RCC 7860 (cell line): ENCODE measurements at regions not wholly inside any gene's neighbourhood (a gene's known extent, or its start where the extent isn't known, plus 50 kb on each side); places are given as distances from the start of the nearest gene placed in this dataset.
"Not testable (repeated sequence)": the region's sequence is repeated elsewhere in the genome, so short reads cannot be mapped to it uniquely, and the experiment has no call there.

ENCODE experiments used
- DNase-seq: peaks from one replicate; pipeline ENCODE4 v3.0.0-alpha.2; 2015; ENCODE audit warnings: low spot score
- FAIRE-seq: peaks from 2 replicates; lab custom pipeline; 2012; peaks lifted over from hg19 to GRCh38; lab: Jason Lieb, UNC

DNA sequence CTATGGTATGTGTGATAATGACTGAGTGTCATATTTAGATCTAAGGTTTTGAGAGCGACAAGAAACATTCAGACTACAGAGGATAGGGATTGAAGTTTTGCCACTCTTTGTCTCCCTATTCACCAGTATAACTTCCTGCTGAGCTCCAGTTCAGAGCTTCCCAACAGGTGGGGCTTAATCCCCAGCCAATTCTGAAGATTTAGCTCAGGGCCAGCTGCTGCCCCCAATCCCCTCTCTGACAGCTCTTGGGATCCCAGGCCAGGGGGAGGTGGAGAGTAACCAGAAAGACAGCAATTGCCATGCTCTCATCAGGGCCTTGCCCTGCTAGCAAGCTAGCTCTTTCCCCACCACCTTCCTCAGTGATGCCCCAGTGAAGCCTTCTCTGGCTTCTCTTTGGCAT lies 57.8 kb downstream of the TRIL start:
- no peak for DNase-seq
- FAIRE-seq: no peak

DNA sequence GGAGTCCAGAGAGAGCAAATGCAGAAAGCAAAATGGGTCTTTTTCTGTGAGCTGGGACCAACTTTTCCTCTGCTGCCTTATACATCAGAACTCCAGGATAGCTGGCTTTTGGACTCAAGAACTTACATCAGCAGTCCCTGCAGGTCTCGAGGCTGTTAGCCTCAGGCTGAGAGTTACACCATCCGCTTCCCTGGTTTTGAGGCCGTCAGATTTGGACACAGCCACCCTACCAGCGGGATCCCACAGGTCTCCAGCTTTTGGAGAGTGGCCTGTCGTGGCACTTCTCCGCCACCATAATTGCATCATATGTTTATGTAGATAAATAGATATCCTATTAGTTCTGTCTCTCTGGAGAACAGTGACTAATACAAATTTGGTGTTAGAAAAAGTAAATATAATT lies 64.2 kb downstream of the TRIL start:
- DNase-seq (no peak), FAIRE-seq (no peak)

DNA sequence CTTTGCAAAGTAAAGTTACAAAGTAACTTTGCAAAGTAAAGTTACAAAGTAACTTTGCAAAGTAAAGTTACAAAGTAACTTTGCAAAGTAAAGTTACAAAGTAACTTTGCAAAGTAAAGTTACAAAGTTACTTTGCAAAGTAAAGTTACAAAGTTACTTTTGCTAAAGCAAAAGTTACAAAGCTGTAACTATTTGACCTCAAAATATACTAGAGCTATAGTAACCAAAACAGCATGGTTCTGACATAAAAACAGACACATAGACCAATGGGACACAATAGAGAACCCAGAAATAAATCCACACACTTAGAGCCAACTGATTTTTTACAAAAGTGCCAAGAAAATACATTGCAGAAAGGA lies 66.3 kb downstream of the TRIL start:
- peak; percentile 63 for FAIRE-seq

DNA sequence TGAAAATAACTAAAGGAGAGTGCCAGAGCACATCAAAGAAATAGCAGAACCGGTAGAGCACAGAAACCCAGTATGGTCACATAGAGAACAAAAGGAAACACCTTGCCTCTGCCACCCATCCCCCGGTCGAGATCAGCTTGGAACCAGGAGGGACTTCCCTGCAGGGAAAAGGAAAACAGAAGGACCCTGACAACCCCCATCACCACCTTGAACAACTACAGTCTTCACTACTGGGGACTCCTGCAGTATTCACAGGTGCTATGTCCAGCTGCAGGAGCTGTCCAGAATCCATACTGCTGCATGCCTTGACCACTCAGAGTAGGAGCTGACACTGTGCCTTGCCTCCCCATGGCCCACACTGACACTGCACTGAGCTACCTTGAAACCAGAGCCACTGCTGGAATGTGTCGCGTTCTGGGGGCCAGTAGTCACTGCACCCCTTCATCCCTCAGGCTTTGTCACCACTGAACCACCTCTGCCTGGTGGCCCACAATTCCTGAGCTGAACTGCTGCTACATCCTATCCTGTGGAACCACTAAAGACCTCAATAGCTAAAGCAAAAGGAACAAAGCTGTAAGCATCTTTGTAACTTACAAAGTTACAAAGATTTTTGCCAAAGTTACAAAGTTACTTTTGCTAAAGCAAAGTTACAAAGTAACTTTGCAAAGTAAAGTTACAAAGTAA lies 66.8 kb downstream of the TRIL start:
- FAIRE-seq (no peak), DNase-seq (no peak)

More for the DNA sequence above, 66.3 kb downstream of the TRIL start:
- not testable (repeated sequence) for DNase-seq

DNA sequence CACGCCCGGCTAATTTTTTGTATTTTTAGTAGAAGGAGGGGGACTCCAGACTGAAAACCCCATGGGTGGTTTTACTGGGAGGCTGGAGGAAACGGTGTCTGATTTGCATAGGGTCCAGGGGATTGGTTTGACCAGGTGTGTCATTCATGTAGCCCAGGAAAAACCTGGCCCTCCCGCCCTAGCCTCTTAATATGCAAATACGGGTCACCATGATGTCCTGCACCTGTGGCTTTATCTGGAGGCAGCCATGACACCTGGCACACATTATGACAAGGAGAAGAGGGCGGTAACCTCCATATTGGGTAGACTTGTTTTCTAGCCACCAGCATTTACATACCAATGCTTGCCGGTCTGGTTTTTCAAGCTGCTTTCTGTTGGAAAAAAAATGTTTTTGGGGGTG lies 68.0 kb downstream of the TRIL start:
- DNase-seq (no peak), FAIRE-seq (no peak)

DNA sequence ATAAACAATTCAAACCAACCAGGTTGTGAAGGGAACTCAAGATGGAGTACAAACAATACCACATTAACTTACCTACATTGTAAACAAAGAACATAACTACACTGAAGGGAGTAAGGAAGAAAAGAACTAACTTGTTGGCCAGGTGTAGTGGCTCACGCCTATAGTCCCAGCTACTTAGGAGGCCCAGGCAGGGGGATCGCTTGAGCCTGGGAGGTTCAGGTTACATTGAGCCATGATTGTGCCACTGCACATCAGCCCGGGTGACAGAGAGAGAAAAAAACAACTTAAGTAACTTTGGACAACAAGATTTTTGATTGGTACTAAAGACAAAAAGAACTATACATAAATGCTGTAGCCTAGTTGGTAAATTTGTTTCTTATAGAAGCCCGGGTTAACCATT lies 68.8 kb downstream of the TRIL start:
- no peak for DNase-seq
- no peak for FAIRE-seq

DNA sequence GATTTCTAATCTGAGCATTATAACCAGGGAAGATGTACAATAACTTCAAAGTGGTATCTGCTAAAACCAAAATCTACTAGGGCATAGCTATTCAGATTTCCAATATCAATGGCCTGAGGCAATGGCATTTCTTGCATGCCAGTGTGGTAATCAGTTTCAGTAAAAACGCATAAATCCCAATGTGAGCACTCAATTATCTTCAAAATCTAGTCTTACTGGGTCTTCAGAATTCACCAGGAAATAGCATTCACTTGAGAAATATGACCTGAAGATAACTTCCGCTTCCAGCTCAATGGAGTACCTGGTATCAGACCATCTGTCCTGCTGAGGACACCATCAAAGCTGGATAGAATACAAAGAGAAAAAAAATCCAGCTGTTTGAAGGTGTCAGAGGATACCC lies 72.4 kb downstream of the TRIL start:
- DNase-seq: no peak
- FAIRE-seq: no peak

DNA sequence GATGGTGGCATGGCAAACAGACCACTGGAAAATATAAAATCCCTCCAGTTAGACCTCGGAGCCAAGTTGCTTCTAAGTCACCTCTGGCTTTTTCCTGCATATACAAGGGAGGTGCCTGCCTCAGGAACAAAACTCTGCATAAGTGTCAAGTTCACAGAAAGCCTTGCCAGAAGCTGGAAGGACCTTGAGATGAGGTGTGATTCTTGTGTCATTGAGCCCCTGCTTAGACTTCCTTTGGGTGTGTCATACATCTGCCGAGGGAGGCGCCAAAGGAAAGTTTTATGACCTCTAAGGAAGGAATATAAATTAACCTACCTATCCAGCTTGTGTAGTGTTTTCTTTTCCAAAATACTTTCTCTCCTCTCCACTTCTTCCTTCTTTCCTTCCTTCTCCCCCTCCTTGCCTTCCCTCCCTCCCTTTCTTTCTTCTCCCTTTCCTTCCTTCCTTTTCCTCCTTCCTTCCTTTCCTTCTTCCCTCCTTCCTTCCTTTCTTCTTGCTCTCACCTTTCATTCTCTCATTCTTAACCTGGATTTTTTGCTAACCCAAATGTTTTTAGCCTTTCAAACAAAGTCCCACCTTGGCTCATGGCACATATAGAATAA lies 75.2 kb downstream of the TRIL start:
- no peak for FAIRE-seq

DNA sequence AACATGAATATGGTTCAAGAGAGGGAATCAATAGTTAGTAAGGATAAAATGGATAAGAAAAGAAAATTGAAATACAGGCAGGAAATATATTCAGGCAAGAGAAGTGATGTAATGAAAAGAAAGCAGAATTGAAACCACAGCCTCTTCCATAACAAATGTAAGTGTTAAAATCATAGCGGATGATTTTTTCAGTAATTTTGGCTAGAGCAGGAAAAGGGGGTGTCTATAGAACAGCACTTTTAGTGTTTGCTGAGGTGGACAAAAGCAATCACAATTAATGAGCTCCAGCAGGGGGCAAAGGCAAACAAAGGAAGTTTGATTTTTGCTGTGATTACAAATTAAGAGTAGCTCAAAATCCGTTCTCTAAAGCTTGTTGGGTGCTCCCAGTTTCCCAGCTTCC lies 79.0 kb downstream of the TRIL start:
- FAIRE-seq (no peak), DNase-seq (no peak)

More for the DNA sequence above, 75.2 kb downstream of the TRIL start:
- no peak for DNase-seq

DNA sequence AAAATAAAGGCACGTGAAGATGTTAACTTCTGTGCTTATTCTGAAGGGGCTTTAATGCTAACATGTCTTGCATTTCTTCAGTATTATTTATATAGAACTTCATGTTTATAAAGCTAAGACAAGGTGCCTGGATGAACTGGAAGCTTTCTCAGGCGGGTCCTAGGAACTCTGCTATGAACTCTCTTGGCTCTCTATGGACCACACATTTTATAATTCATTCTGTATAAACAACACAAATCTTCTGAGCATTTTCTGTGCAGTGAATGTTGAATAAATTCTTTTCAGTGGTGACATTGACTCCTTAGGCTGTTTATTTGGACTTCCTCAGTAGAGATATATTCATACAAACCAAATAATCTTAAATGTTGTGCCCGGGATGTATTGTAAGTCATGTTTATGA lies 79.6 kb downstream of the TRIL start:
- no peak for FAIRE-seq

More for the DNA sequence above, 79.6 kb downstream of the TRIL start:
- no peak for DNase-seq
